ENCODE measurements at regions not wholly inside any gene's neighbourhood (a gene's known extent, or its start where the extent isn't known, plus 50 kb on each side); places are given as distances from the start of the nearest gene placed in this dataset.

DNA sequence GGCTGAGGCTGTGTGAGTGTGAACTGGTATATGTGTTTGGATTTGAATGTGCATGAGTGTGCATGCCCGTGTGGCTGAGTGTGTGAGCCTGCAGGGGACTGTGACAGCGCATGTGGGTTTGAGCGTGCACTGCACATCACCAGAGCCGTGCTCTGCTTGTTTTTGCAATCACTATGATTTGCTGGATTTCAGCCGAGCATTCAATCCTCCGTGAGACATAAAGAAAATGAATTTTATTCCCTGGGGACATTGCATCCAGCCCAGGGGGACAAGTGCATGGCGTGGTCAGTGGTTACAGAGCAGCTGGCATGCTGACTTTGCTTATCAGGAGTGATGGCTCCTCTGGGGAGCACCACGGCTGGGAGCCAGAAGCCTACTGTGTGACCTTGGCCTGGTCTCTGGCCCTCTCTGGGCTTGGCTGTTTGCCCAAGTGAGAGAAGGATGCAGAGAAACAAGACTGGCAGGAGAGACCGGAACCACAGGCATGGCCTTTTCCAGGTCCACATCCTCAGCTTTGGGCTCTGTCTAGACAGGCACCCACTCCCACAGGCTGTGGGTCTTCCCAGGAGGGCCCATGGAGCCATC lies 160.2 kb upstream of the UNC5B start:
- H3K9me3 ChIP-seq (ENCODE audit: control insufficient read depth in 3 of 3, low read length in 3 of 3), result no peaks in the 10 kb centered on the region
- H3K9ac ChIP-seq (ENCODE audit: low read depth in 1 of 3, low read length in 3 of 3), result no peak overlapping the region
- peaks cover 0 to 7% (median 0%) of the 10 kb centered on the region in 3 donors for H3K27me3 ChIP-seq (ENCODE audit: control insufficient read depth in 3 of 3, insufficient read depth in 3 of 3, low read length in 3 of 3)
- H3K36me3 ChIP-seq (ENCODE audit: control insufficient read depth in 3 of 3, insufficient read depth in 3 of 3, low read length in 3 of 3), result no peaks in the 10 kb centered on the region
- H3K4me1 ChIP-seq (ENCODE audit: control insufficient read depth in 3 of 3, insufficient read depth in 3 of 3, low read length in 3 of 3), result no peaks in the 10 kb centered on the region
- no peak overlapping the region for H3K4me3 ChIP-seq (ENCODE audit: low read length in 3 of 3)
- H3K27ac ChIP-seq (ENCODE audit: low read depth, low read length), result no peak overlapping the region

DNA sequence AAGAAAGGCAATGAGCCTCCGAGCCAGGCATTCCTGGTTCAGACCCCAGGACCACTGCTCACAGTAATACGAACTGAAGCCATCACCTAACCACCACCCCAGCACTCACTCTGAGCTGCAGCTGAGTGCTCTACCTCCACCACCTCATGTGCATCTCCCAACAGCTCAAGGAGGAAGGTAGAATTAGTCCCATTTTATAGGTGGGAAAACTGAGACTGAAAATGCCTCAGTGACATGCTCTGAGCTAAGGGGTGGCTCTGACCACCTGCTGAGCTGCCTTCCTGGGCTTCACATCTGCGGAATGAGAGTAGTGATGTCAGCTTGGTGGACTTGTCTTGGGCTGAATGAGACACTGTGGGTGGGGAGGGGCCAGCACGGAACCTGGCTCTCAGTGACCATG lies 159.7 kb upstream of the UNC5B start:
- no peak overlapping the region for H3K9ac ChIP-seq (ENCODE audit: low read depth in 1 of 3, low read length in 3 of 3)
- H3K4me1 ChIP-seq (ENCODE audit: control insufficient read depth in 3 of 3, insufficient read depth in 3 of 3, low read length in 3 of 3), result no peaks in the 10 kb centered on the region
- H3K9me3 ChIP-seq (ENCODE audit: control insufficient read depth in 3 of 3, low read length in 3 of 3), result no peaks in the 10 kb centered on the region
- no peak overlapping the region for H3K27ac ChIP-seq (ENCODE audit: low read depth, low read length)
- no peaks in the 10 kb centered on the region for H3K36me3 ChIP-seq (ENCODE audit: control insufficient read depth in 3 of 3, insufficient read depth in 3 of 3, low read length in 3 of 3)
- no peak overlapping the region for H3K4me3 ChIP-seq (ENCODE audit: low read length in 3 of 3)
- H3K27me3 ChIP-seq (ENCODE audit: control insufficient read depth in 3 of 3, insufficient read depth in 3 of 3, low read length in 3 of 3), result peaks cover 0 to 7% (median 0%) of the 10 kb centered on the region in 3 donors

DNA sequence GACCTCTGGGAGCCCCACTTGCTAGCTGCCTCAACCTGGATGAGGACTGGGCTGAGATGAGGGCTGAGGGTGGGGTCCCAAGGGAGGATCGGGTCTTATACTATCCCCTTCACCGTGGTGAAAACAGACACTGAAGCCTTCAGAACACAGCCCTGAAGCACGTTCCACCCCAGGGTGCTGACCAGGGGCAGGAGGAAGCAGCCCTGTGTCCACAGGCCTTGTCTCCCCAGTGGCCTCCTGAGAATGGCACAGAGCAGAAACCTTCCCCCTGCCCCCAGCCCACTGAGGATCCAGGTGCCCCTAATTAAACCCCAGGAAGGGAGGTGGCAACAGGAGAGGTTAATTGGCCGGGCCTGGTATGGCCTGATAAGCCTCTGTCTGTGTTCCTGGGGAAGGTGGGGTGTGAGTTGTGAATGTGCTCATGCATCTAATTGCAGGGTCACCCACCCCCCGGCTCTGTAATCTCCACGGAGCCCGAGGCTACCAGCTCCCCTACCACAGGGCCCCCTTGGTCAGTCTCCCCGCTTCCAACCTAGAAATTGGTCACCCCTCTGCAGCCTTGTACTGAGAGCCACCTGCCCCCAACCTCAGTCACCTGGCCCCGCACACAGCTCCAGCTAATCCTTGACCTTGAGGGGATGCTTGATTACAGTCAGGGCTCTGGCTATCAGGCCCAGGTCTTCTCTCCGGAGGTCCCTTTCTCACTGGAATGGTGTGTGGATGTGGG lies 159.0 kb upstream of the UNC5B start:
- H3K9me3 ChIP-seq (ENCODE audit: control insufficient read depth in 3 of 3, low read length in 3 of 3), result no peaks in the 10 kb centered on the region
- no peaks in the 10 kb centered on the region for H3K4me1 ChIP-seq (ENCODE audit: control insufficient read depth in 3 of 3, insufficient read depth in 3 of 3, low read length in 3 of 3)
- no peak overlapping the region for H3K27ac ChIP-seq (ENCODE audit: low read depth, low read length)
- H3K9ac ChIP-seq (ENCODE audit: low read depth in 1 of 3, low read length in 3 of 3), result no peak overlapping the region
- H3K36me3 ChIP-seq (ENCODE audit: control insufficient read depth in 3 of 3, insufficient read depth in 3 of 3, low read length in 3 of 3), result no peaks in the 10 kb centered on the region
- no peak overlapping the region for H3K4me3 ChIP-seq (ENCODE audit: low read length in 3 of 3)
- peaks cover 0 to 7% (median 0%) of the 10 kb centered on the region in 3 donors for H3K27me3 ChIP-seq (ENCODE audit: control insufficient read depth in 3 of 3, insufficient read depth in 3 of 3, low read length in 3 of 3)

DNA sequence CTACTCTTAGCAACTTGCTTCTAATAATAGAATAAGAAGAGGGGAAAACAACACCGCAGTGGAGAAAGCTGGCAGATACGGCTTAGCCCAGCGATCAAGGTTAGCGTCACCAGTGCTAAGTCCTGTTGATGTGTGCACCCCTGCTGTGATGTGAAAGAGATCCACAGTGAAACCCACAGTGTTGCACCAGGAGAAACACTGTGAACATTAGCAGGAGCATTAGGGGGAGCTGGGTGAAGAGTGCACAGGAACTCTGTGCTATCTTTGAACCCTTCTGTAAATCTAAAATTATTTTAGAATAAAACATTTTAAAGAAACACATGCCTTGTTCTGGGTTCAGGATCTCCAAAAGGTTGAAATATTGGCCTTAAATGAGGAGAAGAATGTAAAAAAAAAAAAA lies 154.1 kb upstream of the UNC5B start:
- no peak overlapping the region for H3K27ac ChIP-seq (ENCODE audit: low read depth, low read length)
- no peak overlapping the region for H3K9ac ChIP-seq (ENCODE audit: low read depth in 1 of 3, low read length in 3 of 3)
- peaks cover 6 to 8% (median 6%) of the 10 kb centered on the region in 3 donors for H3K4me1 ChIP-seq (ENCODE audit: control insufficient read depth in 3 of 3, insufficient read depth in 3 of 3, low read length in 3 of 3)
- no peaks in the 10 kb centered on the region for H3K36me3 ChIP-seq (ENCODE audit: control insufficient read depth in 3 of 3, insufficient read depth in 3 of 3, low read length in 3 of 3)
- H3K4me3 ChIP-seq (ENCODE audit: low read length in 3 of 3), result no peak overlapping the region
- H3K27me3 ChIP-seq (ENCODE audit: control insufficient read depth in 3 of 3, insufficient read depth in 3 of 3, low read length in 3 of 3), result no peaks in the 10 kb centered on the region
- H3K9me3 ChIP-seq (ENCODE audit: control insufficient read depth in 3 of 3, low read length in 3 of 3), result no peaks in the 10 kb centered on the region

DNA sequence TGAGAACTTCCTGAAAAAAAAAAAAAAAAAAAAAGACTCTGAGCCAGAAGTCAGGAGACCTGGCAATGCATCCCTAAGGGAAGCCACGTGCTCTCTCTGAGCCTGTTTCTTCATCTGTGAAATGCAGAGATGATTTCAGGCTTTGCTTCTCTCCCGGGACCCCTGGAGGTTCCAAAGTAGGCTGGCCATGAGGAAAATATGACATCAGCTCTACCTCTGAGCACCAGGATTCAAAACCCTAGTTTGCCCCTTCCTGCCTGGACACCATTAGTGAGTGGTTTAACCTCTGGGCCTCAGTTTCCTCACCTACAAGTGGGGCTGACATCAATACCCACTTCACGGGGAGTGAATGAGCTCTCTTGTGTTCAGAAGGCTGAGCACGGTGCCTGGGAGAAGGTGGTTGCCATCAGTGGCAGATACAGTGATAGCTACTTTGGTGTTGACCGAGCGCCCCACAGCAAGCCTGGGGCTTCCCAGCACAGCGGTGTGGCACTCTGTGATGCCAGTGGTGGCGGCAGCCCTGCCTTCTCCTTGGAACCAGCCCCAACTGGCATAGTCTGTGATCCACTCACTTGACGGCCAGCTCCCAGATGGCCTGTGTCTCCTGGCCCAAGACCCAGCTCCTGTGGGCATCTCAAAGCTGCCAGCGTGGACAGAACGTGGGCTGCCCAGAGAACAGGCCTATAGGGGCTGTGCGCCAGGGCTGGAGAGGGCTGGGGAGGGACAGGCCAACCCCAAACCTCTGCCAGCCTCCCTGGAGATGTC lies 153.1 kb upstream of the UNC5B start:
- no peaks in the 10 kb centered on the region for H3K9me3 ChIP-seq (ENCODE audit: control insufficient read depth in 3 of 3, low read length in 3 of 3)
- no peak overlapping the region for H3K27ac ChIP-seq (ENCODE audit: low read depth, low read length)

DNA sequence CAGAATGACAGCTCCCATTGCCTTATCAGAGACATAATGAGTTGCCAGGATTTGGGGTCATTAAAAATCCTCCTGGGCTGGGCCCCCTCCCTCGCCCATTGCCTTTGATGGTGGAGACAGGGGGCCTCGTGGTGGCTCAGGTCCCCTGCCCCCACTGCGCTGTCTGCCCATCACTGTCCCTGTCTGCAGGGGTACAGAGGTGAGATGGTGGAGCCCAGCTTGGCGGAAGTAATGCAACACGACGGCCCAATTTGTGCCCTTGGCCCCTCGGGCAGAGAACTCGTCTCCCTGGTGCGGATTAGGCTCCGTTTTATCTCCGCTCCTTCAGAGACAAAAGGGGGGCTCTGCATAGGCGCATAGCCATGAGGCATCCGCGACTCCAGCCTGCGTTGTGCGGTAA lies 152.4 kb upstream of the UNC5B start:
- H3K36me3 ChIP-seq (ENCODE audit: control insufficient read depth in 3 of 3, insufficient read depth in 3 of 3, low read length in 3 of 3), result no peaks in the 10 kb centered on the region
- no peak overlapping the region for H3K27ac ChIP-seq (ENCODE audit: low read depth, low read length)
- H3K4me1 ChIP-seq (ENCODE audit: control insufficient read depth in 3 of 3, insufficient read depth in 3 of 3, low read length in 3 of 3), result peaks cover 12 to 17% (median 16%) of the 10 kb centered on the region in 3 donors
- no peaks in the 10 kb centered on the region for H3K9me3 ChIP-seq (ENCODE audit: control insufficient read depth in 3 of 3, low read length in 3 of 3)
- no peak overlapping the region for H3K9ac ChIP-seq (ENCODE audit: low read depth in 1 of 3, low read length in 3 of 3)
- H3K27me3 ChIP-seq (ENCODE audit: control insufficient read depth in 3 of 3, insufficient read depth in 3 of 3, low read length in 3 of 3), result no peaks in the 10 kb centered on the region
- H3K4me3 ChIP-seq (ENCODE audit: low read length in 3 of 3), result no peak overlapping the region

More for the DNA sequence above, 153.1 kb upstream of the UNC5B start:
- H3K4me3 ChIP-seq (ENCODE audit: low read length in 3 of 3), result no peak overlapping the region
- no peaks in the 10 kb centered on the region for H3K36me3 ChIP-seq (ENCODE audit: control insufficient read depth in 3 of 3, insufficient read depth in 3 of 3, low read length in 3 of 3)
- no peaks in the 10 kb centered on the region for H3K27me3 ChIP-seq (ENCODE audit: control insufficient read depth in 3 of 3, insufficient read depth in 3 of 3, low read length in 3 of 3)
- peaks cover 6 to 10% (median 9%) of the 10 kb centered on the region in 3 donors for H3K4me1 ChIP-seq (ENCODE audit: control insufficient read depth in 3 of 3, insufficient read depth in 3 of 3, low read length in 3 of 3)
- no peak overlapping the region for H3K9ac ChIP-seq (ENCODE audit: low read depth in 1 of 3, low read length in 3 of 3)

DNA sequence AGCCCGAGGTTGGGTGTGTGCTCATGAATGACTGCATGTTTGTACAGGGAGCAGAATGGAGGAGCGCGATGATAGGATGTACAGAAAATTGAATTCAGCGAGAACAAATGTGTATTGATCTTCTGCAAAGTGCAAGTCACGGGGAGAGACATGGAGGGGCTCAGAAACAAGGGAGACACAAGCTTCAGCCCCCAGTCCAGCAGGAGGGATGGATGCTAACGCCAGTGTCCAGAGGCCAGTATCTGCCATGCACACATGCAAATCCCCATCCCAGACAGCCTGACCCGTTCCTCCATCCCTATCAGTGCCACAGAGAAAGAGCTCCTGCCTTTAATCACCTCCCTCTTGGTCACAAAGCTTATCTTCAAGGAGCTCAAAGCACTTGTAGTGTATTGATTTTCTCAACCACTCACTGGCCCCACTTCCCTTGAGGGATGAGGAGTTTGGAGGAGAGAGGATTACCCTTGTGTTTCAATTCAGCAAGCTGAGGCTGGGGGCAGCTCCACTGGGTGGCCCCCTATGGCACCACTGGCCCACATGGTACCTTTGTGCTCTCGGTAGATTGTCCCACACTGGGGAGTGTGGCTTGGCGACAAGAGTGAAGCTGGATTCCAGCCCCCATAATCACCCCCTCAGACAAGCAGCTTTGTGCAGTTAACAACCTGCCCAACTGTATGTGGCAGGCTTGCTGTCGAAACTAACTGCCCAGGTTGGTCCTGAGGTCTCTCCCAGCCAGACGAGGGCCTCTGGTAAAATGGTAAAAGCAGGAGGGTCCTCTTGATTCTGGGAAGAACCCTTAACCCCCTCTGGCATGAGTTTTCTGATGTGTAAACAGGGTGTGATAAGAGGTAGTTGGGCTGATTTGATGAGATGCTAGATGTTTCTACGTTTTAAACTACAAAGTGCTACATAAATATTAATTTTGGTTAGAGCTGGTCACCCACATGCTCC lies 151.6 kb upstream of the UNC5B start:
- no peak overlapping the region for H3K27ac ChIP-seq (ENCODE audit: low read depth, low read length)
- no peaks in the 10 kb centered on the region for H3K36me3 ChIP-seq (ENCODE audit: control insufficient read depth in 3 of 3, insufficient read depth in 3 of 3, low read length in 3 of 3)
- H3K9me3 ChIP-seq (ENCODE audit: control insufficient read depth in 3 of 3, low read length in 3 of 3), result no peaks in the 10 kb centered on the region
- no peaks in the 10 kb centered on the region for H3K27me3 ChIP-seq (ENCODE audit: control insufficient read depth in 3 of 3, insufficient read depth in 3 of 3, low read length in 3 of 3)
- H3K9ac ChIP-seq (ENCODE audit: low read depth in 1 of 3, low read length in 3 of 3), result no peak overlapping the region
- peaks cover 12 to 25% (median 20%) of the 10 kb centered on the region in 3 donors for H3K4me1 ChIP-seq (ENCODE audit: control insufficient read depth in 3 of 3, insufficient read depth in 3 of 3, low read length in 3 of 3)
- no peak overlapping the region for H3K4me3 ChIP-seq (ENCODE audit: low read length in 3 of 3)

DNA sequence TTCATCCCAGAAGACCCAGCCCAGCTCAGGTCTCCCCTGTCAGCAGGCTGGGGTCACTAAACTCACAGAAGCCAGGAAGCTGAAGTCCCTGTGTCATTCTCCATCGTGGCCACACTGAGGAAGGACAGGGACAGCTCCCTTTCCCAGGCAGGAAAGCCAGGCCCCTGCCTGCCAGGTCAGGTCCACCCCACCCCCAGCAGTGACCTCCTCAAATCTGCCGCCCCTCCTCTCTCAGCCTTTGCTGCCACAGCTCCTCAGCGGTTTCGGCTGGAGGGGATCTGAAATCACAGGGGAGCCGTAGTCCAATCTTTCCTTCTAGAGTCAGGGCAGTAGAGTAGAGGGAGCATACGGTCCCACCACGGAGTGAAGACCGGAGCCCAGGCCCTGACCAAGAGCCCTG lies 150.9 kb upstream of the UNC5B start:
- H3K27ac ChIP-seq (ENCODE audit: low read depth, low read length), result no peak overlapping the region
- peak overlapping the region in 1 of 3 donors; percentile 40 for H3K9ac ChIP-seq (ENCODE audit: low read depth in 1 of 3, low read length in 3 of 3)
- H3K36me3 ChIP-seq (ENCODE audit: control insufficient read depth in 3 of 3, insufficient read depth in 3 of 3, low read length in 3 of 3), result no peaks in the 10 kb centered on the region
- H3K9me3 ChIP-seq (ENCODE audit: control insufficient read depth in 3 of 3, low read length in 3 of 3), result no peaks in the 10 kb centered on the region
- peaks cover 12 to 25% (median 20%) of the 10 kb centered on the region in 3 donors for H3K4me1 ChIP-seq (ENCODE audit: control insufficient read depth in 3 of 3, insufficient read depth in 3 of 3, low read length in 3 of 3)
- H3K4me3 ChIP-seq (ENCODE audit: low read length in 3 of 3), result no peak overlapping the region
- no peaks in the 10 kb centered on the region for H3K27me3 ChIP-seq (ENCODE audit: control insufficient read depth in 3 of 3, insufficient read depth in 3 of 3, low read length in 3 of 3)

DNA sequence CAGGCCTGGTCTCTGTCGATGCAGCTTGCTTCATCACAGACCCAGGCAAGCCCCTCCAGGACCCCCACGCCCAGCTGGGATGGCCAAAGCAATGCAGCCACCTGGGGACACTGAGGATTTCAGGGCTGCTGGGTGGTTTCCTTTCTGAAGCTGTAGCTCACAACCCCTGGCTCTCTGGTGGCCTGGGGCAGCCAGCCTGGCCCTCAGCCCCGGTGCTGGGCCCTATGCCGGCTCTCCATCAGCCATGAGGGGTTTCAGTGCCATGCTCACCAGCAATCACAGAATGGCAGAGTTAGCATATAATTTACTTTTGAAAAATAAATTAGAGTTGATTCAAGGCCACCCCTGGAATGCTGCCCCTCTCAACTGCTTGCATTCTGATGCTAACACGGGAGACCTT lies 150.2 kb upstream of the UNC5B start:
- Histone ChIP-seq H3K4me1 (ENCODE audit: control insufficient read depth in 3 of 3, insufficient read depth in 3 of 3, low read length in 3 of 3) (peaks cover 12 to 25% (median 20%) of the 10 kb centered on the region in 3 donors), H3K4me3 (ENCODE audit: low read length in 3 of 3) (no peak overlapping the region), H3K27ac (ENCODE audit: low read depth, low read length) (no peak overlapping the region)

More for the DNA sequence above, 150.2 kb upstream of the UNC5B start:
- Histone ChIP-seq H3K27me3 (ENCODE audit: control insufficient read depth in 3 of 3, insufficient read depth in 3 of 3, low read length in 3 of 3) (no peaks in the 10 kb centered on the region), H3K36me3 (ENCODE audit: control insufficient read depth in 3 of 3, insufficient read depth in 3 of 3, low read length in 3 of 3) (no peaks in the 10 kb centered on the region), H3K9me3 (ENCODE audit: control insufficient read depth in 3 of 3, low read length in 3 of 3) (no peaks in the 10 kb centered on the region), H3K9ac (ENCODE audit: low read depth in 1 of 3, low read length in 3 of 3) (no peak overlapping the region)
